Epithelial cell of esophagus (primary cell): ENCODE measurements at regions not wholly inside any gene's neighbourhood (a gene's known extent, or its start where the extent isn't known, plus 50 kb on each side); places are given as distances from the start of the nearest gene placed in this dataset.
A peak's percentile ranks its signal among the peaks of the same experiment; 100 is the strongest.

ENCODE experiments used
- DNase-seq: peaks from one replicate; pipeline ENCODE4 v3.0.0; 2010; ENCODE audit warnings: low read depth
- H3K4me3 ChIP-seq: 2 replicates; pipeline ENCODE4 v1.5.1; 2011; ENCODE audit warnings: mild to moderate bottlenecking, low read length, control low read depth
- TF ChIP-seq, protein P1 (sequence below): IDR thresholded peaks from 2 replicates; pipeline ENCODE4 v1.5.1; 2011; ENCODE audit warnings: low read depth, mild to moderate bottlenecking, low read length, control low read depth, inconsistent platforms; ENCODE audit not compliant: insufficient read depth; ENCODE audit errors: missing control alignments

DNA sequence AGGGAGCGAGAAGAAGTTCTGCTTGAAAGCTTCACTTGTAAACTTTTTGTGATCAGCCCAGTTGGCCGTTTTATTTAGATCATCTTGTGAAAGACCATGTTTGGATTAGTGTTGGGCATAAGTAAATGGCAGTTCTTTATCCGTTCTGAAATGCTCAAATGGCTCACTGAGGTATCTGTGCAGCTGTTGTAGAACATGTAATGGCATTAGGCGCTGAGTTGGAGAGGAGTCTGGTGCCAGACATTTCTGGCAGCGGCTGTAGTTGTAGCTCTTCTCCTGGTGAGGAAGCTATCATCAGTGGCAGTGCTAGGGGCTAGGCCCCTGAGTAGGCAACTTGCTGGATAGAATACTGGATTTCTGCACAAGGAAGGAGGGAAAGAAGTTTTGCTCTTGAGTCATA, 321.6 kb downstream of the LMO4 start:
- no peak for DNase-seq
- no peak overlapping the region for H3K4me3 ChIP-seq
- TF ChIP-seq, protein P1, sequence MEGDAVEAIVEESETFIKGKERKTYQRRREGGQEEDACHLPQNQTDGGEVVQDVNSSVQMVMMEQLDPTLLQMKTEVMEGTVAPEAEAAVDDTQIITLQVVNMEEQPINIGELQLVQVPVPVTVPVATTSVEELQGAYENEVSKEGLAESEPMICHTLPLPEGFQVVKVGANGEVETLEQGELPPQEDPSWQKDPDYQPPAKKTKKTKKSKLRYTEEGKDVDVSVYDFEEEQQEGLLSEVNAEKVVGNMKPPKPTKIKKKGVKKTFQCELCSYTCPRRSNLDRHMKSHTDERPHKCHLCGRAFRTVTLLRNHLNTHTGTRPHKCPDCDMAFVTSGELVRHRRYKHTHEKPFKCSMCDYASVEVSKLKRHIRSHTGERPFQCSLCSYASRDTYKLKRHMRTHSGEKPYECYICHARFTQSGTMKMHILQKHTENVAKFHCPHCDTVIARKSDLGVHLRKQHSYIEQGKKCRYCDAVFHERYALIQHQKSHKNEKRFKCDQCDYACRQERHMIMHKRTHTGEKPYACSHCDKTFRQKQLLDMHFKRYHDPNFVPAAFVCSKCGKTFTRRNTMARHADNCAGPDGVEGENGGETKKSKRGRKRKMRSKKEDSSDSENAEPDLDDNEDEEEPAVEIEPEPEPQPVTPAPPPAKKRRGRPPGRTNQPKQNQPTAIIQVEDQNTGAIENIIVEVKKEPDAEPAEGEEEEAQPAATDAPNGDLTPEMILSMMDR = no peak

DNA sequence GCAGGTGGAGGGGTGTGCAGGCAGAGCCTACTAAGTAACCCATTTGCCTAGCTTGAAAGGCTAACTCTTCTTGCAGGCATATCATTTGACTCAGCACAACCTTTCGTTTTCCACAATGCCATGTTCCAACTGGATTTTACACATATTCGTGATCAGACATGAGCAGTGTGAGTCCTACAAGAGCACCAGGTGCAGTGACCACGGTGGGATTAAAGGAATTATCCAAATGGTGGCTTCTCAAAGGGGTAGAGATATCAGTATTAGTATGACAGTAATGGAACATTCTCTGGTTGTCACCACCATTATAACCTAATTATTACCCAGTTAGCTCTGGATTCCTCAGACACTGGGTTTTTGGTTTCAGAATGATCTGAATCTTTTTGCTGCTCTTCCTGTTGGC, 323.5 kb downstream of the LMO4 start:
- no peak for DNase-seq
- H3K4me3 ChIP-seq = no peak overlapping the region
- TF ChIP-seq, protein P1 = no peak

DNA sequence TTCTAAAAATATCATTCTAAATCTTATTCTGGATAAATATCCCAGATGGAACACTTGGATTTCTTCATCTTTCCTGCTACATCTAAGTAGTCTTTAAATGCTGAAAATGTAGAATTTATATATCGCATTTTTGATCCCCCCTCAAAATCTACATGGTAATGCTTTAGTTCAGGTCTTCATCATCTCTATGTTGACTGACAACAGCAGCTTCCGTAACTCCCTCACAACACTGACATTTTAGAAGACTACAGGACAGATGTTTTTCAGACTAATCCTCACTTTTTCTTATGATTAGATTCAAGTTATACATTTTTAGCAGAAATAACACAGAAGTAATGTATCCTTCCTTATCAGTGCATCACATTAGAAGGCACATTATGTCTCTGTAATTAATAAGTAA, 336.5 kb downstream of the LMO4 start:
- H3K4me3 ChIP-seq = no peak overlapping the region
- TF ChIP-seq, protein P1 = no peak
- no peak for DNase-seq

- DNase-seq = no peak
- H3K4me3 ChIP-seq = no peak overlapping the region
- TF ChIP-seq, protein P1 = no peak
Measured at GRCh38 chr1:87666681-87667080, 338.0 kb downstream of the LMO4 start.

GRCh38 chr1:87669674-87670073, 341.0 kb downstream of the LMO4 start:
- TF ChIP-seq, protein P1 = no peak
- H3K4me3 ChIP-seq = no peak overlapping the region
- DNase-seq = no peak

DNA sequence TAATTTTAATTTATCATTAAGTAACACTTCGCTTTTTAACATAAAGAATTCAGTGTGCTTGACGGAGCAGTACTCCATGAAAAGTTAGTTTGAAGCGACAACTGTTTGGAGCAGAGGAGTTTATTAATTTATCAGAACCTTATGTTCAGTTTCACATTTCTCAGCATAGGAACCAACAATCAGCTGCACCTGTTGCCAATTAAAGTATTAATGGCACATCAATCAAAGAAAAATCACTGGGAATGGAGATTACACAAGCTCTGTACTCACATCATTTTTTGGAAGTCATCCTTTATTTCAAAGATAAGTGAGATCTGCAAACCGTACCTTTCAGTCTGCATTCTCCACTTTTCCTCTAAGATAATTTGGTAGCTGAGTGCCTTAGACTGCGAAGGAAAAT, 344.6 kb downstream of the LMO4 start:
- H3K4me3 ChIP-seq = no peak overlapping the region
- DNase-seq = no peak
- TF ChIP-seq, protein P1 = no peak

DNA sequence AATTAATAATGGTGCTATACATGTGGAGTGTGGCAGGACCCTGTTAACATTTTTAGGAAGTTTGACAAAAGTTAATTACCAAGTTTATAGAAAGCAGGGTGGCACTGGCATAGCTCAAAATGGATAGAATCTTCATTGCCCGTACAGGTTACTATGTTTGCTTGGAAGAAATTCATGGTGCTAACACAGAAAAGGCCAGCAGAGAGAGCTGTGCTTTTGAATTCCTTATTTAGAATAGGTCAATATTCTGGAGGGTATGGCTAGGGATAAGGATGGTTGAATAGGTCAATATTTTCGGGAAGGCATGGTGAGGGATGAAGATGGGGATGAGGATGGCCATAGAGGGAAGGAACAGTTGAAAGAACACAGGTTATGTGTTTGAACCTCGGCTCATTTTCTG, 345.1 kb downstream of the LMO4 start:
- DNase-seq = no peak
- TF ChIP-seq, protein P1 = peak; percentile 8

More for the DNA sequence above, 345.1 kb downstream of the LMO4 start:
- H3K4me3 ChIP-seq = no peak overlapping the region
